ENCODE measurements at regions not wholly inside any gene's neighbourhood (a gene's known extent, or its start where the extent isn't known, plus 50 kb on each side); places are given as distances from the start of the nearest gene placed in this dataset.

GRCh38 chr11:23232652-23233051 is 372.4 kb upstream of the CCDC179 start:
- dilution Hi-C loops (cut with MboI; ENCODE audit: extremely low pct_ligation_motif_present, low sequenced_read_pairs), result no loop called here
- FAIRE-seq (no peak), DNase-seq (ENCODE audit: low read depth, low spot score) (no peak)
- Histone ChIP-seq H3K27ac (ENCODE audit: control insufficient read depth, insufficient read depth, low read length) (no peak overlapping the region), H2AFZ (ENCODE audit: control insufficient read depth, low read length) (no peak overlapping the region), H3K4me1 (ENCODE audit: control insufficient read depth, extremely low read depth, insufficient read depth, low read length) (no peaks in the 10 kb centered on the region), H3K9me1 (ENCODE audit: control insufficient read depth, extremely low read depth, insufficient read depth, low read length) (no peaks in the 10 kb centered on the region), H3K4me3 (ENCODE audit: control insufficient read depth in 2 of 3, extremely low read depth in 1 of 3, insufficient read depth in 2 of 3, low read depth in 1 of 3, low read length in 3 of 3) (no peak overlapping the region), H3K79me2 (ENCODE audit: control insufficient read depth, insufficient read depth, low read length) (no peaks in the 10 kb centered on the region), H3K36me3 (ENCODE audit: control insufficient read depth in 2 of 2, extremely low read depth in 1 of 2, insufficient read depth in 2 of 2, low read length in 2 of 2) (no peaks in the 10 kb centered on the region), H3K9me3 (ENCODE audit: control insufficient read depth, low read depth, low read length) (no peaks in the 10 kb centered on the region), H3K4me2 (ENCODE audit: control insufficient read depth, extremely low read depth, insufficient read depth, low read depth, low read length) (no peak overlapping the region), H3K9ac (ENCODE audit: control insufficient read depth, extremely low read depth, insufficient read depth, low read length) (no peak overlapping the region), H4K20me1 (ENCODE audit: control insufficient read depth, extremely low read depth, insufficient read depth, low read length) (no peaks in the 10 kb centered on the region), H3K27me3 (ENCODE audit: control insufficient read depth, extremely low read depth, insufficient read depth, low read length) (no peaks in the 10 kb centered on the region)
- TF ChIP-seq EZH2 (IDR thresholded peaks at IDR 0.05; ENCODE audit: low read length), result no peak

GRCh38 chr11:23233075-23233474 is 372.8 kb upstream of the CCDC179 start:
- no peaks in the 10 kb centered on the region for H3K79me2 ChIP-seq (ENCODE audit: control insufficient read depth, insufficient read depth, low read length)
- H3K4me2 ChIP-seq (ENCODE audit: control insufficient read depth, extremely low read depth, insufficient read depth, low read depth, low read length), result no peak overlapping the region
- no peaks in the 10 kb centered on the region for H3K9me3 ChIP-seq (ENCODE audit: control insufficient read depth, low read depth, low read length)
- no peaks in the 10 kb centered on the region for H3K36me3 ChIP-seq (ENCODE audit: control insufficient read depth in 2 of 2, extremely low read depth in 1 of 2, insufficient read depth in 2 of 2, low read length in 2 of 2)
- dilution Hi-C loops (cut with MboI; ENCODE audit: extremely low pct_ligation_motif_present, low sequenced_read_pairs), result no loop called here
- H3K9ac ChIP-seq (ENCODE audit: control insufficient read depth, extremely low read depth, insufficient read depth, low read length), result no peak overlapping the region
- H2AFZ ChIP-seq (ENCODE audit: control insufficient read depth, low read length), result no peak overlapping the region
- no peak for TF ChIP-seq EZH2 (IDR thresholded peaks at IDR 0.05; ENCODE audit: low read length)
- TF ChIP-seq CTCF (optimal IDR thresholded peaks at IDR 0.05 in 1 of 3, IDR thresholded peaks at IDR 0.05 in 1 of 3, conservative IDR thresholded peaks at IDR 0.05 in 1 of 3; ENCODE audit: extremely low read depth in 1 of 3, insufficient read depth in 2 of 3, low read length in 3 of 3), result no peak
- H4K20me1 ChIP-seq (ENCODE audit: control insufficient read depth, extremely low read depth, insufficient read depth, low read length), result no peaks in the 10 kb centered on the region
- H3K9me1 ChIP-seq (ENCODE audit: control insufficient read depth, extremely low read depth, insufficient read depth, low read length), result no peaks in the 10 kb centered on the region
- H3K4me3 ChIP-seq (ENCODE audit: control insufficient read depth in 2 of 3, extremely low read depth in 1 of 3, insufficient read depth in 2 of 3, low read depth in 1 of 3, low read length in 3 of 3), result no peak overlapping the region
- H3K4me1 ChIP-seq (ENCODE audit: control insufficient read depth, extremely low read depth, insufficient read depth, low read length), result no peaks in the 10 kb centered on the region
- FAIRE-seq, result no peak
- no peaks in the 10 kb centered on the region for H3K27me3 ChIP-seq (ENCODE audit: control insufficient read depth, extremely low read depth, insufficient read depth, low read length)
- no peak for DNase-seq (ENCODE audit: low read depth, low spot score)
- no peak overlapping the region for H3K27ac ChIP-seq (ENCODE audit: control insufficient read depth, insufficient read depth, low read length)

GRCh38 chr11:23236826-23237555 is 376.7 kb upstream of the CCDC179 start:
- FAIRE-seq (no peak), DNase-seq (ENCODE audit: low read depth, low spot score) (no peak)
- dilution Hi-C loops (cut with MboI; ENCODE audit: extremely low pct_ligation_motif_present, low sequenced_read_pairs), result no loop called here
- Histone ChIP-seq H3K27ac (ENCODE audit: control insufficient read depth, insufficient read depth, low read length) (no peak overlapping the region), H3K4me1 (ENCODE audit: control insufficient read depth, extremely low read depth, insufficient read depth, low read length) (no peaks in the 10 kb centered on the region), H3K9me3 (ENCODE audit: control insufficient read depth, low read depth, low read length) (no peaks in the 10 kb centered on the region), H4K20me1 (ENCODE audit: control insufficient read depth, extremely low read depth, insufficient read depth, low read length) (no peaks in the 10 kb centered on the region), H3K4me2 (ENCODE audit: control insufficient read depth, extremely low read depth, insufficient read depth, low read depth, low read length) (no peak overlapping the region), H3K4me3 (ENCODE audit: control insufficient read depth in 2 of 3, extremely low read depth in 1 of 3, insufficient read depth in 2 of 3, low read depth in 1 of 3, low read length in 3 of 3) (no peak overlapping the region), H3K9me1 (ENCODE audit: control insufficient read depth, extremely low read depth, insufficient read depth, low read length) (no peaks in the 10 kb centered on the region), H3K27me3 (ENCODE audit: control insufficient read depth, extremely low read depth, insufficient read depth, low read length) (no peaks in the 10 kb centered on the region), H3K79me2 (ENCODE audit: control insufficient read depth, insufficient read depth, low read length) (no peaks in the 10 kb centered on the region), H2AFZ (ENCODE audit: control insufficient read depth, low read length) (no peak overlapping the region), H3K36me3 (ENCODE audit: control insufficient read depth in 2 of 2, extremely low read depth in 1 of 2, insufficient read depth in 2 of 2, low read length in 2 of 2) (no peaks in the 10 kb centered on the region), H3K9ac (ENCODE audit: control insufficient read depth, extremely low read depth, insufficient read depth, low read length) (no peak overlapping the region)
- TF ChIP-seq EZH2 (IDR thresholded peaks at IDR 0.05; ENCODE audit: low read length) (no peak), CTCF (optimal IDR thresholded peaks at IDR 0.05 in 1 of 3, IDR thresholded peaks at IDR 0.05 in 1 of 3, conservative IDR thresholded peaks at IDR 0.05 in 1 of 3; ENCODE audit: extremely low read depth in 1 of 3, insufficient read depth in 2 of 3, low read length in 3 of 3) (no peak)
